PFSK-1 (cell line): ENCODE measurements at regions not wholly inside any gene's neighbourhood (a gene's known extent, or its start where the extent isn't known, plus 50 kb on each side); places are given as distances from the start of the nearest gene placed in this dataset.

Source experiments
- FOXP2 ChIP-seq: optimal IDR thresholded peaks from 2 replicates; pipeline ENCODE3; 2011; ENCODE audit warnings: borderline replicate concordance, control low read depth, inconsistent platforms; ENCODE audit not compliant: insufficient read depth; ENCODE audit errors: extremely low read length, extremely low read depth
- POLR2AphosphoS5 ChIP-seq: IDR thresholded peaks from 2 replicates; pipeline ENCODE4 v1.6.1; 2012; ENCODE audit warnings: low read depth, mild to moderate bottlenecking, control low read depth, low read length, moderate library complexity
- SIN3A ChIP-seq: IDR thresholded peaks from 2 replicates; pipeline ENCODE4 v1.6.1; 2012; ENCODE audit warnings: mild to moderate bottlenecking, low read length, moderate library complexity, borderline replicate concordance; ENCODE audit not compliant: insufficient read depth
- TAF1 ChIP-seq: IDR thresholded peaks from 2 replicates; pipeline ENCODE4 v1.6.1; 2012; ENCODE audit warnings: low read length, control low read depth, borderline replicate concordance; ENCODE audit not compliant: insufficient read depth
- TF ChIP-seq, protein P1 (sequence below), 2 experiments: IDR thresholded peaks; 2 replicates each; pipeline versions ENCODE4 v1.6.1 to v1.8.0; 2011 to 2012; ENCODE audit warnings: low read depth in 2 of 2, low read length in 2 of 2, control low read depth in 1 of 2, inconsistent platforms in 1 of 2, mild to moderate bottlenecking in 1 of 2, moderate library complexity in 1 of 2; ENCODE audit not compliant: insufficient read depth in 1 of 2

DNA sequence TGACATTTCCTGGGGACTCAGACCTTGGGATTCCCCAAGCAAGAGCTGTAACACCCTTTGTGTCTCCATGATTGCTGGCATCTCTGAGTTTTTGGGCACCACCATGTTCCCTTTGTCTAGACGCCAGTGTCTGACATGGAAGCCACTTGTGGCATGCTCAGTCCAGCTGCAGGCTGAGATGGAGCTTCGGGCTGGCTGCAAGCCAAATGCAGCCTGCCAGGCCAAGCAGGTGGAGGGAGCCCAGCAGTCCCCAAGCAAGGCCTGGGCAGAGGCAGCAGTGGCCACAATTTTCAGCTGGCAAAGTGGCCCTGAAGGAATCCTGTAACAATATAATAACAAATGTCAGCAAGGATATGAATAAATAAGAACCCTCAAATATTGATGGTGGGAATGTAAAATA lies 86.2 kb upstream of the ABCB5 start:
- TF ChIP-seq, protein P1, sequence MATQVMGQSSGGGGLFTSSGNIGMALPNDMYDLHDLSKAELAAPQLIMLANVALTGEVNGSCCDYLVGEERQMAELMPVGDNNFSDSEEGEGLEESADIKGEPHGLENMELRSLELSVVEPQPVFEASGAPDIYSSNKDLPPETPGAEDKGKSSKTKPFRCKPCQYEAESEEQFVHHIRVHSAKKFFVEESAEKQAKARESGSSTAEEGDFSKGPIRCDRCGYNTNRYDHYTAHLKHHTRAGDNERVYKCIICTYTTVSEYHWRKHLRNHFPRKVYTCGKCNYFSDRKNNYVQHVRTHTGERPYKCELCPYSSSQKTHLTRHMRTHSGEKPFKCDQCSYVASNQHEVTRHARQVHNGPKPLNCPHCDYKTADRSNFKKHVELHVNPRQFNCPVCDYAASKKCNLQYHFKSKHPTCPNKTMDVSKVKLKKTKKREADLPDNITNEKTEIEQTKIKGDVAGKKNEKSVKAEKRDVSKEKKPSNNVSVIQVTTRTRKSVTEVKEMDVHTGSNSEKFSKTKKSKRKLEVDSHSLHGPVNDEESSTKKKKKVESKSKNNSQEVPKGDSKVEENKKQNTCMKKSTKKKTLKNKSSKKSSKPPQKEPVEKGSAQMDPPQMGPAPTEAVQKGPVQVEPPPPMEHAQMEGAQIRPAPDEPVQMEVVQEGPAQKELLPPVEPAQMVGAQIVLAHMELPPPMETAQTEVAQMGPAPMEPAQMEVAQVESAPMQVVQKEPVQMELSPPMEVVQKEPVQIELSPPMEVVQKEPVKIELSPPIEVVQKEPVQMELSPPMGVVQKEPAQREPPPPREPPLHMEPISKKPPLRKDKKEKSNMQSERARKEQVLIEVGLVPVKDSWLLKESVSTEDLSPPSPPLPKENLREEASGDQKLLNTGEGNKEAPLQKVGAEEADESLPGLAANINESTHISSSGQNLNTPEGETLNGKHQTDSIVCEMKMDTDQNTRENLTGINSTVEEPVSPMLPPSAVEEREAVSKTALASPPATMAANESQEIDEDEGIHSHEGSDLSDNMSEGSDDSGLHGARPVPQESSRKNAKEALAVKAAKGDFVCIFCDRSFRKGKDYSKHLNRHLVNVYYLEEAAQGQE (IDR thresholded peaks at IDR 0.05; ENCODE audit: insufficient read depth in 1 of 2, low read depth in 2 of 2, low read length in 2 of 2) = no peak
- TF ChIP-seq TAF1 (no peak), FOXP2 (no peak), SIN3A (no peak), POLR2AphosphoS5 (no peak)

DNA sequence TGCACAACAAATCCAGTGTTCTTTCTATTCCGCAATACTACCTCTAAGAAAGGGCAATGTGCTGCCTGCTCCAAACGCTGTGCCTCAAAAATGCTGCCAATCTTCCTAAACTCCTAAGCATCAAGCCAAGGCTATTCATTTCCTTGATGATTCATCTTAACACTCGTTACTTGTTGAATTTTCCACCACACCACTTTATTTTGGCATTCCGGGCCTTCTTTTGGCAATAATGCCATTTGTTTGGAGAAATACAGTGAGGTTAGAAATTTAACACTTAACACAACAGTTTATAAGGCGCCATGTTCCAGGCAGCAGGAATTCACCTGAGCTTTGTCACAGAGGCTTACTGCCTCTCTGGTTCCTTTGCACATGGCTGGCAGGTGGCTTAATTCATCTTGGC lies 82.6 kb upstream of the ABCB5 start:
- TF ChIP-seq FOXP2 (no peak), POLR2AphosphoS5 (no peak), TAF1 (no peak), SIN3A (no peak)
- TF ChIP-seq, protein P1 (IDR thresholded peaks at IDR 0.05; ENCODE audit: insufficient read depth in 1 of 2, low read depth in 2 of 2, low read length in 2 of 2) = no peak

DNA sequence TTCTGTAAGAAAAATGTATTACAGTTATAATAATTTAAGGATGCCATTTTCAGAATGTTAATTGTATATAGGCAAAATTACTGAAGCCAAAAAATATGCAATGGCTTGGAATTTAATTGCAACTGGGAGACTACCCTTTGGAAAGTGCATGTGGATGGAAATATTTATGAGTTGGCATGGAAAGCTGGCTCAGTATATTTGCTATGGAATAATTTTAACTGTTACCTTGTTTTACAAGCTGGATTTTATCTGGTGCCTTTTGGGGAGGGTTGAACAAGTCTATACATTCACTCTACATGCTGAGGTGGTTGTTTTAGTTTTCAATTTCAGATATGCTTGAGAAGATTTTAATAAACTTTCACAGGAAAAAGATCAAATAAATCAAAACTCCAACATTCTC lies 80.9 kb upstream of the ABCB5 start:
- TF ChIP-seq POLR2AphosphoS5 (no peak), SIN3A (no peak), FOXP2 (no peak), TAF1 (no peak)
- TF ChIP-seq, protein P1 (IDR thresholded peaks at IDR 0.05; ENCODE audit: insufficient read depth in 1 of 2, low read depth in 2 of 2, low read length in 2 of 2) = no peak

DNA sequence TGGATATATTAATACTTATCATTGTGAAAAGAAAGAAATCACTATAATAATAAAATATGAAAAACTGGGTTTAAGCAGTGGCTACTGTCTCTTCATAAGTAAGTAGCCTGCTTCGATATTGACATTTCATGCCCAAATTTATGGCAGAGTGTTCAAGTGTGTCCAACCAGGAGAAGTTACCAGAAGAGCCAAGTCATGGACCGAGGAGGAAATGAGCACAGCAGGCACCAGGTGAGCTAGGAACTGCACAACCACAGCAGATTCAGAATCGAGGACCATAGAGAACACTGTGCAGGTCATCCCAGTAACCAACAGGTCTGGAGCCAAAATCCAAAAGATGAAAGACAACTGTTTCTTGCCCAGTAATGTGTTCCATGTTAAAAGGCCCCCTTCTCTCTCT lies 79.9 kb upstream of the ABCB5 start:
- no peak for TF ChIP-seq POLR2AphosphoS5
- TF ChIP-seq, protein P1 (IDR thresholded peaks at IDR 0.05; ENCODE audit: insufficient read depth in 1 of 2, low read depth in 2 of 2, low read length in 2 of 2) = no peak
- no peak for TF ChIP-seq SIN3A
- TF ChIP-seq FOXP2 = no peak
- TF ChIP-seq TAF1 = no peak

DNA sequence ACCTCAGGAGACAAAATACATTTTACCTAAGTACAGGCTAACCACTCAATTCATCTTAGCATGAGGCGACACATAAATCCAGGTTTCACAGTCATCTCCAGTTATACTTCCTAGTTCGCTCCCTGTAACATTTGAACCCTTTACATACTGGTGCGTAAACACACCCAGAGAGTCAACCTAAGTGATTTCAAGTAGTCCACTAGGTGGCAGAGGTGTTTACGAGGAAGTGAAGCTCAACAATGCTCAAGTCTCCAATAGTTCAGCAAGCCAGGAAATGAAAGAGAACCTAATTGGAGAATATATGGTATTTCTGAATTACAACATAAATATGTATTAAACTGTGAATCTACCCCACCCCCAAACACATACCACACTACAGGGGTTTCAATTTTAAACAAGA lies 76.3 kb upstream of the ABCB5 start:
- TF ChIP-seq POLR2AphosphoS5 (no peak), TAF1 (no peak), SIN3A (no peak), FOXP2 (no peak)
- TF ChIP-seq, protein P1 (IDR thresholded peaks at IDR 0.05; ENCODE audit: insufficient read depth in 1 of 2, low read depth in 2 of 2, low read length in 2 of 2) = no peak
